NCI-H146 (cell line): ENCODE measurements at regions not wholly inside any gene's neighbourhood (a gene's known extent, or its start where the extent isn't known, plus 50 kb on each side); places are given as distances from the start of the nearest gene placed in this dataset.

Experiments used
- DNase-seq: peaks from one replicate; lab custom pipeline; 2025; lab: John Stamatoyannopoulos, UW

GRCh38 chr11:121899520-121899919, 216.5 kb downstream of the BLID start:
- DNase-seq = no peak

GRCh38 chr11:121898903-121899302, 217.1 kb downstream of the BLID start:
- DNase-seq = no peak

GRCh38 chr11:121895919-121896318, 220.1 kb downstream of the BLID start:
- DNase-seq = no peak

GRCh38 chr11:121894581-121894980, 221.4 kb downstream of the BLID start:
- no peak for DNase-seq

GRCh38 chr11:121892863-121893262, 223.2 kb downstream of the BLID start:
- no peak for DNase-seq

GRCh38 chr11:121892131-121892681, 223.8 kb downstream of the BLID start:
- no peak for DNase-seq

- no peak for DNase-seq
These were observed 225.0 kb downstream of the BLID start for GRCh38 chr11:121890946-121891515.

GRCh38 chr11:121890377-121890776, 225.6 kb downstream of the BLID start:
- DNase-seq = no peak

- no peak for DNase-seq
These were observed 226.1 kb downstream of the BLID start for GRCh38 chr11:121889931-121890330.

GRCh38 chr11:121889186-121889585, 226.8 kb downstream of the BLID start:
- no peak for DNase-seq

- no peak for DNase-seq
These were observed 227.9 kb downstream of the BLID start for GRCh38 chr11:121887976-121888557.

GRCh38 chr11:121887569-121887968, 228.4 kb downstream of the BLID start:
- DNase-seq = no peak

GRCh38 chr11:121886996-121887395, 229.0 kb downstream of the BLID start:
- no peak for DNase-seq

- DNase-seq = no peak
These were observed 229.8 kb downstream of the BLID start for GRCh38 chr11:121886005-121886734.

- no peak for DNase-seq
These were observed 231.4 kb downstream of the BLID start for GRCh38 chr11:121884626-121885025.

- no peak for DNase-seq
These were observed 234.2 kb downstream of the BLID start for GRCh38 chr11:121881806-121882205.

- no peak for DNase-seq
These were observed 238.9 kb downstream of the BLID start for GRCh38 chr11:121877152-121877551.

- DNase-seq = no peak
These were observed 242.2 kb downstream of the BLID start for GRCh38 chr11:121873766-121874165.

GRCh38 chr11:121872356-121872755, 243.7 kb downstream of the BLID start:
- DNase-seq = no peak

GRCh38 chr11:121870206-121871045, 245.6 kb downstream of the BLID start:
- DNase-seq = no peak

- DNase-seq = no peak
These were observed 246.5 kb downstream of the BLID start for GRCh38 chr11:121869478-121869877.

GRCh38 chr11:121866754-121867153, 249.3 kb downstream of the BLID start:
- DNase-seq = no peak
